ENCODE measurements at regions not wholly inside any gene's neighbourhood (a gene's known extent, or its start where the extent isn't known, plus 50 kb on each side); places are given as distances from the start of the nearest gene placed in this dataset.
"Not testable (repeated sequence)": the region's sequence is repeated elsewhere in the genome, so short reads cannot be mapped to it uniquely, and the experiment has no call there.

GRCh38 chr22:49527611-49528419 lies 299.9 kb downstream of the BRD1 start:
- no peak for DNase-seq (ENCODE audit: low read depth in 3 of 3)

DNA sequence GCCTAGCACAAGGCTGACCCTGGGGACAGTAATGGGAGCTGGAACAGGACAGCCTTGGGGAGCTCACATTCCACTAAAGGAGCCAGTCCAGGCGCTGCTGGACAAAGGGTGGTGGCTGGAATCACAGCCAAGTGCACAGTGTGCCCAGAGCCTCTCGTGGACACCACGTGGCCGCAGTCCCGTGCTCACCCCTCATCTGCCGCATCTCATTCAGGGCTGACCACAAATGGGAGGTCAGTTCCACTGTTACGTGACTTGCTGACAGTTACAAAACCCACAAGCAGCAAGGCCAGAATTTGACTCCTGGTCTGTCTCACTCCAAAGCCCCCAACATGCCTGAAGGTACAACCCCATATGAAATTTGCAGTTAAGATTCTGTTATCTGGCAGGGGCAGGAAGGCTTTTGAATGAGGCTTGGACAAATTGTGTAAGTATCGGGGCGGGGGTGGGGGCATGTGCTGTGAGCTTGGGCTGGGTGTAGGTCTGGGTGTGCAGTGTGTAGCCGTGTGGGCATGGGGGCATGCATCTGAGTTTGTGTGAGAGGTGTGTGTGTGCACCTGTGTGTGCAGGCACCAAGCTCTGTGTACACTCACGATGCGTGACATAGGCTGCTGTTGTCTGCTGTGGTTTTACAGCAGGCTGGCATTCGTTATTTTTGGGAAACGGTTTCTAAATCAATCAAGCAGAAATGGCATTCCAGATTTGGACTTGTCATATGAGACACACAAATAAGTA lies 301.7 kb downstream of the BRD1 start:
- no peak for DNase-seq (ENCODE audit: low read depth in 3 of 3)

DNA sequence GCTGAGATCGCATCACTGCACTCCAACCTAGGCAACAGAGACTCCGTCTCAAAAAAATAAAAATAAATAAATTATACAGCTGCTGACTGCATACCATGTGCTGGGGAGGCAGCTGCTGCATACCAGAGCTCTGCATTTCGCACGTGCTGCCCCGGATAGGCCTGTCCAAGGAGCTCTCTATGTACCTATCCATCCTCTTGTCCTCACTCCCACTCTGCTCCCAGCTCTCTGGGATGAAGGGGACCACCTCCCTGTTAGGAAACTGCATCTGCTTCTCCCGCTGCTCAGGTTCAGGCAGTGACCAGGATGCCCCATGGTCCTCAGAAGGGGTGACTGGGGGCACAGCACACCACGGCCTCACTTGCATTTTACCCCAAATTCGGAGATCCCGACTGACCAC lies 302.3 kb downstream of the BRD1 start:
- no peak for DNase-seq (ENCODE audit: low read depth in 3 of 3)

DNA sequence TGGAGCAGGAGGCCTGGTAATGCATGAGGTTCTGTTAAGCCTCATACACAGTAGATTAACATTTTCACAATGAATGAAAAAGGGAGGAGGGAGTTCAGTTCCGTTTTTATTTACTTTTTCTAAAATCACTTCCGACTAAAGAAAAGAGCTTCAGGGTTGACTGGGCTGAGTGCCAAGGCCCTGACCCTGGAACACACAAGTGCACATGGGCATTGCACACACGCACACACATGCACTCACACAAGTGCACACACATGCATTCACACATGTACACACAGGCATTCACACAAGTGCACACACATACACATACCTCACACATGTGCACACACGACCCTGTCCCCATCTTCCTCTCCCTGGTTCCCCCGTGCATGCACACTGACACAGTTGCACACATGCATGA lies 303.3 kb downstream of the BRD1 start:
- DNase-seq (ENCODE audit: low read depth in 3 of 3), result no peak

GRCh38 chr22:49523374-49524008 lies 304.2 kb downstream of the BRD1 start:
- DNase-seq (ENCODE audit: low read depth in 3 of 3), result no peak

DNA sequence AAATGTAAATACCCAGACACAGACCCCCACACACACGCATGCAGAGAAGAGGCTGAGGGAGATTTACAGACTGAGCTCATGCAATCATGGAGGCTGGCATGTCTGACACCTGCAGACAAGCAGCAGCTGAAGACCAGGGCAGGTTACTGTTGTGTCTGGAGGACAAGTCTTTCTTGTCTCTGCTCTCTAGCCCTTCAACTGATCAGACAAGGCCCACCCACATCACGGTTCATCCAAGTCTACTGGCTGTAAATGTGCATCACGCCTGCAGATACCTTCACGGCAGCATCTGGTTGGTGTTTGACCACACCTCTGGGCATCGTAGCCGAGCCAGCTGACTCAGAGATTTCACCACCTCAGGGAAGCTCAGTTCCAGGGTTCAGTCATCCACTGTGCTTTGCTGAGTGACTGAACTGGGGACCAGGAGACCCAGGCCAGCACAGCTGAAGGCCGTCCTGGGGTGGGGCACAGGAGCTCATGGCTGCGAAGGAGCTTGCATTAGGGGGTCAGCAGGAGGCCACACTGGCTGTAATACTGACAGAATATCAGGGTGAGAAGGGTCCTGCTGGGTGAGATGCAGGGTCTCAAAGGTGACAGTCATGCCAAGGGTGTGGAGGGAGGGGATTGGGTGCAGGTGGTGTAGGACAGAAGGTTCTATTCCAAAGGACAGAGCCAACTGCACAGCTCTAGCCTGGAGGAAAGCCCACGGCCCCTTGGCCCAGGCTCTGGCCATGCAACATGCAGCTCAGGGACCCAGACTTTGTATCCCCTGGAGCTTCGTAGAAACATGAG lies 304.9 kb downstream of the BRD1 start:
- DNase-seq (ENCODE audit: low read depth in 3 of 3), result no peak

- DNase-seq (ENCODE audit: low read depth in 3 of 3), result no peak
Measured at GRCh38 chr22:49521787-49522224, 305.9 kb downstream of the BRD1 start.

DNA sequence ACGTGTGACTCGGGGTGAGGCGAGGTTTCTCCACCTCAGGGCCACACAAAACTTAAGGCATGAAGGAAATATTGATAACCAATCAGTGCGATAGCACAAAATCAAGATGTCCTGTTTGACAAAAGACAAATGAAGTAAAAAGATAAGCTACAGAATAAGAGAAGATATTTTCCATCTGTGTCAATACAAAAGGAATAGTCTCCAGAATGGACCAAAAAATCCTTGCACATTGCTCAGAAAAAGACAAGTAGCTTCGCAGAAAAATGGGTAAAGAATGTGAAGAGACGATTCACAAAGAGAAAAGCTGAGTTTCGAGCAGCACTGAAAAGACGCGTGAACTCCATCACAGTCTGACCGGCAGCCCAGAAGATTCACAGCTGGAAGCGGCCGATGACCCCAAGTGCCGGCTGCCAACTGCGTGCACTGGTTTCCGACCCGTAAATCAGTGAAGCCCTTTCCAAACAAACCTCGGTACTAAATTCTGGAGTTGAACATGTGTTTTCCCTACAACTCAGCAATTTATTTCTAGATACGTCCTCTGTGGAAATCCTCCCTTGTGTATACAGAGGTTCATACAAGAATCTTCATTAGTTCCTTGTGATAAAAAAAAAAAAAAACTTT lies 308.4 kb downstream of the BRD1 start:
- DNase-seq (ENCODE audit: low read depth in 3 of 3), result no peak

DNA sequence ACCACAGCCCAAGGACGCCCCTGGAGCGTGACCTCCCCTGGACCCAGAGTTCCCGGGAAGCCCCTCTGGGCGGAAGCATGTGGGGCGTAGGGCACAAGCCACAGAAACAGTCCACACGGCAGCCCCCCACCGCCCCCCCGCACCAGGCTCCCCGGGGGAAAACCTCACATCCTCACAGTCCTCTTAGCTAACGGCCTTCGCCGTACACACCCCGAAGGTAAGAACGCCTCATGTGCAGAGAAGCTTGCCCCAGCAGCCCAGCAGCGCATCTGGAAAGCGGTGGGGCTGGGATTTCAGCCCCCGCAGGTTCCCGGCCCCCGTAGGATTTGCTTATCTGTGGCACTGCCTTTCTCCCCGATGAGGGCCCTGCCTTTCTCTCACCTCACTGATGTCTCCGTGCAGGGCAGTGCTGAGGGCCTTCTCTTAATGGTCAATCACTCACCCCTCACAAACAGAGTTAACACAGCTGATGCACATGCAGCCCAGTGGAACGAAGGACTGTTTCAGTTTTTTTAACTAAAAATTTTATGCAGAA lies 309.2 kb downstream of the BRD1 start:
- no peak for DNase-seq (ENCODE audit: low read depth in 3 of 3)

- no peak for DNase-seq (ENCODE audit: low read depth in 3 of 3)
Measured at GRCh38 chr22:49517667-49518185, 309.9 kb downstream of the BRD1 start.

DNA sequence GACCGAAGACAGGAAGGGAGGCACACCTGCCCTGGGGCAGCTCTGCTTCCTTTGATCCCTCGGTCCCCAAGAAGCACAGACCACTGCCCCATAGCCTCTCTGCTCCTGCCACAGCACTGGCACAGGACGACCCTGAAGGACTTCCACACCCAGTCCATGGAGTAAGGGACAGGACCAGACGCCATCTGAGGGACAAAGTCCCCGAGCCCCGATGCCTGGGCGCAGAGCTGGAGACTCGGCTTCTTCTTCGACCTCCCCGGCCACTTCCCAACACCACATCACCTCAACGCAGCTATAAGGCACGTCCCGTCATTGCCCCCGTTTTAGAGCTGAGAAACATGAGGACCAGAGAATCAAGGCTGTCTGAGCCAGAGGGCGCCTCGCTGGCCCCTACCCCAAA lies 310.5 kb downstream of the BRD1 start:
- DNase-seq (ENCODE audit: low read depth in 3 of 3), result no peak

GRCh38 chr22:49515475-49515874 lies 312.2 kb downstream of the BRD1 start:
- no peak for DNase-seq (ENCODE audit: low read depth in 3 of 3)

- no peak for DNase-seq (ENCODE audit: low read depth in 3 of 3)
Measured at GRCh38 chr22:49514641-49515040, 313.0 kb downstream of the BRD1 start.

- DNase-seq (ENCODE audit: low read depth in 3 of 3), result no peak
Measured at GRCh38 chr22:49514211-49514610, 313.5 kb downstream of the BRD1 start.

DNA sequence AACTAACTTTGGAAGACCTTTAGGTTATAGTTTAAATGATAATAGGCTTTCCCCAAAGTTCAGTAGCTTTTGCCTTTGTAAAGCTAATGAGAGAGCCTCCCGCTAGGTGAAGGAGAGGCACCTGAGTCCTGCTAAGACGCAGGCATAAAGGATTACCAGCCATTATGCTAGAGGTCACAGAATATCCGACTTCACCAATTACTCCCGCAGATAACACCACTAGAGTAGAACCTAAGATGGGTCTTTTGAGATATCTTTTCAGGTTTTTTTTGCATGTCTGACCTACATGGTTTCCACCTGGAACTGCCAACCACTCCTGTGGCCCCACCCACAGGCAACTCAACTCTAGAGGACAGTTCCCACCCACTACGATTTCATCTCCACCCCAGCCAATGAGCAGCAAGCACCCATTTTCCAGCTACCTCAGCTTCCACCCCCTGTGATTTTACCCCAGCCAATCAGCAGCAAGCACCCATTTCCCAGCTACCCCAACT lies 314.3 kb downstream of the BRD1 start:
- no peak for DNase-seq (ENCODE audit: low read depth in 3 of 3)

GRCh38 chr22:49512487-49513165 lies 315.0 kb downstream of the BRD1 start:
- no peak for DNase-seq (ENCODE audit: low read depth in 3 of 3)

DNA sequence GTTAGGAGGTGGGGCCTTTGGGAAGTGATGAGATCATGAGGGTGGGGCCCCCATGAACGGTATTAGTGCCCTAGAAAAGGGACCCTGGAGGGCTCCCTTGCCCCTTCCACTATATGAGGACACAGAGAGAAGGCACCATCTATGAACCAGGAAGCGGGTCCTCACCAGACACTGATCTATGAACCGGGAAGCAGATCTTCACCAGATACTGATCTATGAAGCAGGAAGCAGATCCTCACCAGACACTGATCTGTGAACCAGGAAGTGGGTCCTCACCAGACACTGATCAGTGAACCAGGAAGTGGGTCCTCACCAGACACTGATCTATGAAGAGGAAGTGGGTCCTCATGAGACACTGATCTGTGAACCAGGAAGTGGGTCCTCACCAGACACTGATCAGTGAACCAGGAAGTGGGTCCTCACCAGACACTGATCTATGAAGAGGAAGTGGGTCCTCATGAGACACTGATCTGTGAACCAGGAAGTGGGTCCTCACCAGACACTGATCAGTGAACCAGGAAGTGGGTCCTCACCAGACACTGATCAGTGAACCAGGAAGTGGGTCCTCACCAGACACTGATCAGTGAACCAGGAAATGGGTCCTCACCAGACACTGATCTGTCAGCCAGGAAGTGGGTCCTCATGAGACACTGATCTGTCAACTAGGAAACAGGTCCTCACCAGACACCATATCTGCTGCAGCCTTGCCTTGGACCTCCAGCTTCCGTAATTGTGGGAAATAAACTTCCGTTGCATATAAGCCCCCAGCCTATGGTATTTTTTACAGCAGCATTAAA lies 316.1 kb downstream of the BRD1 start:
- DNase-seq (ENCODE audit: low read depth in 3 of 3), result not testable (repeated sequence)

DNA sequence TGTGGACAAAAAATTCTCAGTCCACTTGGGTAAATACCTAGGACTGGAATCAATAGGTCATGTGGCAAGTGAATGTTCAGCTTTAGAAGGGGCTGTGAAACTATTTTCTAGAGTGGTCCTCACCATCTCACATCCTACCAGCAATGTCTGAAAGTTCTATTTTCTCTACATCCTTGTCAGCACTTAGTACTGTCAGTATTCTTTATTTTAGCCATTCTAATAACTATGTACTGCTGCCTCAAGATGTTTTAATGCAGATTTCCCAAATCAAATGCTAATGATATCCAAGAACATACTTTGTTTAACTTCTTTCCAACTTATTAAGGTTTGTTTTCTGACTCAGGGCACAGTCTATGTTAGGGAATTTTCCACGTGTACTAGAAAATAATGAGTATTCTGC lies 317.0 kb downstream of the BRD1 start:
- DNase-seq (ENCODE audit: low read depth in 3 of 3), result no peak

DNA sequence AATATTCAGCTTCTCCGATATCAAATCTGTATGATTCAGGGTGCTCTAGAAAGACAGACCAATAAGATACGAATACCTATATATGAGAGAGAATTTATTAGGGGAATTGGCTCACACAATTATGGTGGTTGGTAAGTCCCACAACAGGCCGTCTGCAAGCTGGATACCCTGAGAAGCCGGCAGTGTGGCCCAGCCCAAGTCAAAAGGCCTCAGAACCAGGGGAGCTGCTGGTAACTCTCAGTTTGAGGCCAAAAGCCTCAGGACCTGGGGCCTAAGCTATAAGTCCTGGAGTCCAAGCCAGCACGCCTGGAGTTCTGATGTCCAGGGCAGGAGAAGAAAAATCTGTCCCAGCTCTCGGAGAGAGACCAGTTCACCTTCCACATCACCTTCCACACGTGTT lies 318.7 kb downstream of the BRD1 start:
- DNase-seq (ENCODE audit: low read depth in 3 of 3), result no peak

Measured in stimulated activated CD4-positive, alpha-beta T cell treated with anti-CD3 and anti-CD28 coated beads, TNF-alpha, amount 100 ng/mL, for 48 hours (primary cell).